ENCODE measurements at regions not wholly inside any gene's neighbourhood (a gene's known extent, or its start where the extent isn't known, plus 50 kb on each side); places are given as distances from the start of the nearest gene placed in this dataset.

GRCh38 chr18:73461038-73461779 lies 593.4 kb upstream of the NETO1 start:
- no peak overlapping the region for H3K4me3 ChIP-seq (ENCODE audit: low read depth in 1 of 3, low read length in 3 of 3)
- no peaks in the 10 kb centered on the region for H3K27me3 ChIP-seq (ENCODE audit: control insufficient read depth in 4 of 4, insufficient read depth in 4 of 4, low read length in 3 of 4)
- H3K9me3 ChIP-seq (ENCODE audit: control insufficient read depth in 4 of 4, low read length in 3 of 4): no peaks in the 10 kb centered on the region
- H3K27ac ChIP-seq (ENCODE audit: low read depth in 1 of 2, low read length in 2 of 2): peak overlapping the region in 1 of 2 donors; percentile 28
- TF ChIP-seq MAX (IDR thresholded peaks at IDR 0.05): no peak
- TF ChIP-seq JUND (IDR thresholded peaks at IDR 0.05): peak; percentile 3 to 41
- TF ChIP-seq ZBTB33 (IDR thresholded peaks at IDR 0.05): no peak
- TF ChIP-seq HNF4A (conservative IDR thresholded peaks at IDR 0.05): peak; percentile 47 to 71
- no peak for TF ChIP-seq GABPA (IDR thresholded peaks at IDR 0.05 in 1 of 2, conservative IDR thresholded peaks at IDR 0.05 in 1 of 2)
- TF ChIP-seq ATF3 (IDR thresholded peaks at IDR 0.05): no peak
- TF ChIP-seq EGR1 (IDR thresholded peaks at IDR 0.05; ENCODE audit: low read depth in 2 of 2): peak; percentile 54 to 57
- no peak for TF ChIP-seq HNF4G (IDR thresholded peaks at IDR 0.05)
- TF ChIP-seq FOXA2 (IDR thresholded peaks at IDR 0.05): peak; percentile 71
- peak in 1 of 2 donors; percentile 35 for TF ChIP-seq RXRA (IDR thresholded peaks at IDR 0.05)
- TF ChIP-seq SP1 (IDR thresholded peaks at IDR 0.05): peak; percentile 22
- WGBS: 54% methylated on average over 12 of the region's 12 CpGs
- H3K9ac ChIP-seq (ENCODE audit: low read depth in 1 of 2, low read length in 2 of 2): no peak overlapping the region
- DNase-seq (ENCODE audit: low spot score): no peak
- peaks cover 3 to 11% (median 4%) of the 10 kb centered on the region in 4 donors for H3K4me1 ChIP-seq (ENCODE audit: control insufficient read depth in 4 of 4, insufficient read depth in 4 of 4, low read length in 3 of 4)
- H3K36me3 ChIP-seq (ENCODE audit: control insufficient read depth in 4 of 4, insufficient read depth in 3 of 4, low read depth in 1 of 4, low read length in 3 of 4): no peaks in the 10 kb centered on the region

GRCh38 chr18:73458186-73458964 lies 590.6 kb upstream of the NETO1 start:
- H3K36me3 ChIP-seq (ENCODE audit: control insufficient read depth in 4 of 4, insufficient read depth in 3 of 4, low read depth in 1 of 4, low read length in 3 of 4): no peaks in the 10 kb centered on the region
- 62% methylated on average over 6 of the region's 6 CpGs for WGBS
- no peak overlapping the region for H3K4me3 ChIP-seq (ENCODE audit: low read depth in 1 of 3, low read length in 3 of 3)
- H3K4me1 ChIP-seq (ENCODE audit: control insufficient read depth in 4 of 4, insufficient read depth in 4 of 4, low read length in 3 of 4): peaks cover 3 to 11% (median 4%) of the 10 kb centered on the region in 4 donors
- H3K27me3 ChIP-seq (ENCODE audit: control insufficient read depth in 4 of 4, insufficient read depth in 4 of 4, low read length in 3 of 4): no peaks in the 10 kb centered on the region
- no peak for DNase-seq (ENCODE audit: low spot score)
- H3K27ac ChIP-seq (ENCODE audit: low read depth in 1 of 2, low read length in 2 of 2): no peak overlapping the region
- TF ChIP-seq FOXA1 (IDR thresholded peaks at IDR 0.05) (no peak), HNF4A (conservative IDR thresholded peaks at IDR 0.05) (no peak), REST (IDR thresholded peaks at IDR 0.05) (no peak), JUND (IDR thresholded peaks at IDR 0.05) (no peak)
- no peaks in the 10 kb centered on the region for H3K9me3 ChIP-seq (ENCODE audit: control insufficient read depth in 4 of 4, low read length in 3 of 4)
- no peak overlapping the region for H3K9ac ChIP-seq (ENCODE audit: low read depth in 1 of 2, low read length in 2 of 2)

Measured in liver (tissue), 7 donors.